Glutamatergic neuron (in vitro differentiated cells): ENCODE measurements at regions not wholly inside any gene's neighbourhood (a gene's known extent, or its start where the extent isn't known, plus 50 kb on each side); places are given as distances from the start of the nearest gene placed in this dataset.
"Not testable (repeated sequence)": the region's sequence is repeated elsewhere in the genome, so short reads cannot be mapped to it uniquely, and the experiment has no call there.

ENCODE experiments used
- DNase-seq: peaks from one replicate; pipeline ENCODE4 v3.0.0; 2022
- H3K27ac Mint-ChIP-seq: one replicate; pipeline ENCODE4 v1.8.0; 2020; ENCODE audit warnings: mild to moderate bottlenecking, mixed read lengths, inconsistent platforms; ENCODE audit not compliant: unreplicated experiment
- H3K27me3 Mint-ChIP-seq: one replicate; pipeline ENCODE4 v1.8.0; 2020; ENCODE audit warnings: mild to moderate bottlenecking, moderate library complexity, mixed read lengths, inconsistent platforms; ENCODE audit not compliant: unreplicated experiment
- H3K36me3 Mint-ChIP-seq: one replicate; pipeline ENCODE4 v1.8.0; 2020; ENCODE audit warnings: mild to moderate bottlenecking, mixed read lengths, inconsistent platforms; ENCODE audit not compliant: unreplicated experiment
- H3K4me1 Mint-ChIP-seq: one replicate; pipeline ENCODE4 v1.8.0; 2020; ENCODE audit warnings: mild to moderate bottlenecking, low read depth, mixed read lengths, inconsistent platforms; ENCODE audit not compliant: unreplicated experiment
- H3K4me3 Mint-ChIP-seq: one replicate; pipeline ENCODE4 v1.8.0; 2020; ENCODE audit warnings: mild to moderate bottlenecking, mixed read lengths, inconsistent platforms; ENCODE audit not compliant: unreplicated experiment
- H3K9me3 Mint-ChIP-seq: one replicate; pipeline ENCODE4 v1.8.0; 2020; ENCODE audit warnings: mild to moderate bottlenecking, moderate library complexity, mixed read lengths, inconsistent platforms; ENCODE audit not compliant: unreplicated experiment
- TF ChIP-seq, protein P1 (sequence below): fragments of 200-600 bp; sonication (generic); IDR thresholded peaks from one replicate; pipeline ENCODE4 v1.5.0; 2021; ENCODE audit not compliant: partially characterized antibody, unreplicated experiment

DNA sequence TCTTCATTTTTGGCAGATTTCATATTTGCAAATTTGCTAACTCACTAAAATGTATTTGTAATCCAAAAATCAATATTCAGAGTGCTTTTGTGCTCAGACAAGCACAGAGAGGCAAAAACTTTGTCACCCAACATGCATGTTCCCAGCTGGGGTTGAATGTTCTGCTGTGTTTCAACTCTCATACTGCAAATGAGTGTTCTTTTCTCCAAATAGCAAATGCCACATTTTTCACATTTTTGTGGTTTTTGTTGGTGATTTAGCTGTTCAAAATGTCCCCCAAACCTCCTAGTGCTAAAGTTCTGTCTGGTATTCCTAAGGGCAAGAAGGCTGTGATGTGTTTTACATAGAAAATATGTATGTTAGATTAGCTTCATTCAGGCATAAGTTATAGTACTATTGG, 87.3 kb upstream of the PCSK5 start:
- TF ChIP-seq, protein P1, sequence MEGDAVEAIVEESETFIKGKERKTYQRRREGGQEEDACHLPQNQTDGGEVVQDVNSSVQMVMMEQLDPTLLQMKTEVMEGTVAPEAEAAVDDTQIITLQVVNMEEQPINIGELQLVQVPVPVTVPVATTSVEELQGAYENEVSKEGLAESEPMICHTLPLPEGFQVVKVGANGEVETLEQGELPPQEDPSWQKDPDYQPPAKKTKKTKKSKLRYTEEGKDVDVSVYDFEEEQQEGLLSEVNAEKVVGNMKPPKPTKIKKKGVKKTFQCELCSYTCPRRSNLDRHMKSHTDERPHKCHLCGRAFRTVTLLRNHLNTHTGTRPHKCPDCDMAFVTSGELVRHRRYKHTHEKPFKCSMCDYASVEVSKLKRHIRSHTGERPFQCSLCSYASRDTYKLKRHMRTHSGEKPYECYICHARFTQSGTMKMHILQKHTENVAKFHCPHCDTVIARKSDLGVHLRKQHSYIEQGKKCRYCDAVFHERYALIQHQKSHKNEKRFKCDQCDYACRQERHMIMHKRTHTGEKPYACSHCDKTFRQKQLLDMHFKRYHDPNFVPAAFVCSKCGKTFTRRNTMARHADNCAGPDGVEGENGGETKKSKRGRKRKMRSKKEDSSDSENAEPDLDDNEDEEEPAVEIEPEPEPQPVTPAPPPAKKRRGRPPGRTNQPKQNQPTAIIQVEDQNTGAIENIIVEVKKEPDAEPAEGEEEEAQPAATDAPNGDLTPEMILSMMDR, result no peak
- Mint-ChIP-seq H3K9me3 (no peaks in the 10 kb centered on the region), H3K4me1 (no peaks in the 10 kb centered on the region), H3K27me3 (no peaks in the 10 kb centered on the region), H3K4me3 (no peak overlapping the region), H3K27ac (no peak overlapping the region), H3K36me3 (no peaks in the 10 kb centered on the region)
- no peak for DNase-seq

DNA sequence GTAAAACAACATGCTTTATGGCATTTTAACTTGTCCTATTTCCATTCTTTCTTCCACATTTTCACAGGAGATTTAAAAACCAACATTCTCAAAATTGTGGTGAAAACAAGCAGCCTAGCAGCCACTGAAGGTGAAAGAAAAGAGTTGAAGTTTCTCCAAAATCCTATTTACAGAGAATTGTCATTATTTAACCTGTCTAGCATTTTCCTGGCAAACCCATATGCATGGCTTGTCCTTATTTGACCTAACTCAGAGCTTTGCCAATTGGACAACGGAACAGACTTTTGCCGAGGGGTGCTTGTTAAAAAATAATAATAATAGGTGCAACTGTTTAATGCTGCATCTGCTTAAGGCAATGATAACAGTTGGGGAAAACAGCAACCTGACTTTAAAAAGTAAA, 80.4 kb upstream of the PCSK5 start:
- DNase-seq, result no peak
- no peak overlapping the region for H3K27ac Mint-ChIP-seq
- H3K27me3 Mint-ChIP-seq, result no peaks in the 10 kb centered on the region
- H3K9me3 Mint-ChIP-seq, result peaks cover 3% of the 10 kb centered on the region
- peaks cover 9% of the 10 kb centered on the region for H3K36me3 Mint-ChIP-seq
- TF ChIP-seq, protein P1, result no peak
- no peak overlapping the region for H3K4me3 Mint-ChIP-seq
- H3K4me1 Mint-ChIP-seq, result no peaks in the 10 kb centered on the region

DNA sequence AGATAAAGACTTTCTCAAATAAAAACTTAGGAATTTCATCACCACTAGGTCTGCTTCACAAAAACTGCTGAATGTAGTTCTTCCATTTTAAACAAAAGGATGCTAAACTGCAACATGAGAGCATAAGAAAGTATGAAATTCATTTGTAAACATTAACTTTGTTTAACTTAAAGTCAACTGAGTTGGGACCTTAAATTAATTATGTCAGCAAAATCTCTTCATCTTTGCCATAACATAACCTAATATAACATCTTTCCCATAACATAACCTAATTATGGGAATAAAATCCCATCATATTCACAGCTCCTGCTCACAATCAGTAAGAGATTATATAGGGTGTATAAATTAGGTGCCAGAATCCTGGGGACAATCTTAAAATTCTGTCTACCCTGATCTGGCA, 78.8 kb upstream of the PCSK5 start:
- no peaks in the 10 kb centered on the region for H3K27me3 Mint-ChIP-seq

DNA sequence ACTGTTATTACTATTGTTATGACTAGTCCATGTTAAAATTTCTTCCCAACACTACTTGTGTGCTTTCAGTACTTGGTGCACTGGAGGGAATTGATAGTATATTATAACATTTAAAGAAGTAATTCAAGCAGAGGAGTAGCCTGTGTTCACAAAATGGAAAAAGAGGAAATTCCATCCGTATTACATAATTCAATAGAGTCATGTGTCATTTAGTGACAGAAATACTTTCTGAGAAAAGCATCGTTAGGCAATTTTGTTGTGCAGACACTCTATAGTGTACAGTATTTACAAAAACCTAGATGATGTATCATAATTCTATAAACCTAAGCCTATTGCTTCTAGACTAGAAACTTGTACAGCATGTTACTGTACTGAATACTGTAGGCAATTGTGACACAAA, 78.3 kb upstream of the PCSK5 start:
- DNase-seq, result no peak
- Mint-ChIP-seq H3K36me3 (peaks cover 9% of the 10 kb centered on the region), H3K27me3 (no peaks in the 10 kb centered on the region), H3K4me1 (no peaks in the 10 kb centered on the region), H3K4me3 (no peak overlapping the region), H3K9me3 (peaks cover 3% of the 10 kb centered on the region), H3K27ac (no peak overlapping the region)
- TF ChIP-seq, protein P1, result no peak

More for the DNA sequence above, 78.8 kb upstream of the PCSK5 start:
- TF ChIP-seq, protein P1, result no peak
- no peak for DNase-seq
- H3K36me3 Mint-ChIP-seq, result peaks cover 9% of the 10 kb centered on the region
- H3K4me1 Mint-ChIP-seq, result no peaks in the 10 kb centered on the region
- no peak overlapping the region for H3K27ac Mint-ChIP-seq
- H3K4me3 Mint-ChIP-seq, result no peak overlapping the region
- H3K9me3 Mint-ChIP-seq, result peaks cover 3% of the 10 kb centered on the region

DNA sequence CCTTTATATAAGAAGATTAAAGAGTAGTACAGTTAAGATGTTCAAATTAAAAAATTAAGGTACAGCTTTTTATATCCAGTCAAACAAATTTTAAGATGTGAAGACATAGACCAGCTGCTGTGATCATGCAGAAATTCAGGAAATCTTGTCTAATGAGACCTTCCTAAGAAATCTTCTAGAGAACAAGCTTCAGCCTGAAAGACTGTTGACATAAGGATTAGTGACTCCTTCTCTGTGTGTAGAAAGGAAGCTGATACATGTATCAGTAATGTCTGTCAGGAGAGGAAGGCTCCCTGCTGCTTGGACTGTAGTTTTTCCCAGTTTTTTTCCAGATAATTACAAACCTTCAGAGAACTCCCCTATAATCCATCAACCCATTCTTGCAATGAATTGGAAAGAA, 75.8 kb upstream of the PCSK5 start:
- Mint-ChIP-seq H3K27ac (no peak overlapping the region), H3K4me1 (no peaks in the 10 kb centered on the region), H3K9me3 (peaks cover 3% of the 10 kb centered on the region), H3K4me3 (no peak overlapping the region), H3K27me3 (no peaks in the 10 kb centered on the region), H3K36me3 (peaks cover 20% of the 10 kb centered on the region)
- TF ChIP-seq, protein P1, result no peak
- DNase-seq, result no peak

DNA sequence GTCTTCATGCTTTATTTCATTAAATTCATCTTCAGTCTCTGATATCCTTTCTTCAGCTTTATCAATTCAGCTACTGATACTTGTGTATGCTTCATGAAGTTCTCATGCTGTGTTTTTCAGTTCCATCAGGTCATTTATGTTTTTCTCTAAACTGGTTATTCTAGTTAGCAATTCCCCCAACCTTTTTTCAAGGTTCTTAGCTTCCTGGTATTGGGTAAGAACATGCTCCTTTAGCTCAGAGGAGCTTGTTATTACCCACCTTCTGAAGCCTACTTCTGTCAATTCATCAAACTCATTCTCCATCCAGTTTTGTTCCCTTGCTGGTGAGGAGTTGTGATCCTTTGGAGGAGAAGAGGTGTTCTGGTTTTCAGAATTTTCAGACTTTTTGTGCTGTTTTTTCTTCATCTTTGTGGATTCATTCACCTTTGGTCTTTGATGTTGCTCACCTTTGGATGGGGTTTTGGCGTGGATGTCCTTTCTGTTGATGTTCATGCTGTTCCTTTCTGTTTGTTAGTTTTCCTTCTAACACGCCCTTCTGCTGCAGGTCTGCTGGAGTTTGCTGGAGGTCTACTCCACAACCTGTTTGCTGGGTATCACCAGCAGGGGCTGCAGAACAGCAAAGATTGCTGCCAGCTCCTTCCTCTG, 69.9 kb upstream of the PCSK5 start:
- H3K27ac Mint-ChIP-seq, H3K4me1 Mint-ChIP-seq, H3K27me3 Mint-ChIP-seq, DNase-seq, H3K9me3 Mint-ChIP-seq, H3K4me3 Mint-ChIP-seq: not testable (repeated sequence)
- H3K36me3 Mint-ChIP-seq, result peaks cover 11% of the 10 kb centered on the region
